IMR-90 (cell line): ENCODE measurements at regions not wholly inside any gene's neighbourhood (a gene's known extent, or its start where the extent isn't known, plus 50 kb on each side); places are given as distances from the start of the nearest gene placed in this dataset.

Experiments
- ATAC-seq: fragments of 200-7000 bp; cut with Tn5 transposase; 2 replicates; pipeline ENCODE4 v1.9.1; 2020; ENCODE audit warnings: low read depth, mild to moderate bottlenecking, moderate library complexity
- BruUV-seq: library from RNA; stranded (reverse); fragments of 400-500 nt; replicated peaks from 2 replicates; lab custom pipeline; 2021; lab: Mats Ljungman, UMichigan
- CTCF ChIA-PET: fragments of 300-600 bp; formaldehyde crosslinking; extraction: SDS; loops from one replicate; lab custom pipeline; 2021; ENCODE audit warnings: antibody characterized with exemption; lab: Yijun Ruan, JAX
- POLR2A ChIA-PET: fragments of 300-600 bp; sonication (Branson Sonifier 250); formaldehyde crosslinking; loops from one replicate; lab custom pipeline; 2022; ENCODE audit warnings: antibody characterized with exemption; ENCODE audit not compliant: unreplicated experiment; lab: Charles Lee
- DNase-seq: peaks from one replicate; pipeline ENCODE4 v3.0.0; 2013
- H2AFZ ChIP-seq: replicated peaks from 2 replicates; pipeline ENCODE3; 2013; ENCODE audit warnings: low read length, mild to moderate bottlenecking; ENCODE audit not compliant: poor library complexity
- H2AK5ac ChIP-seq: 2 replicates; pipeline ENCODE4 v1.6.1; 2013; ENCODE audit warnings: low read depth, low read length, inconsistent platforms
- H2AK9ac ChIP-seq: replicated peaks from 2 replicates; pipeline ENCODE3; 2013; ENCODE audit warnings: mild to moderate bottlenecking, low read depth, low read length, moderate library complexity; ENCODE audit not compliant: poor library complexity
- H2BK120ac ChIP-seq: 2 replicates; pipeline ENCODE4 v1.6.1; 2013; ENCODE audit warnings: low read depth, low read length, inconsistent platforms
- H2BK15ac ChIP-seq: 3 replicates; pipeline ENCODE4 v1.6.1; 2013; ENCODE audit warnings: low read depth, low read length, inconsistent platforms
- H2BK20ac ChIP-seq: 2 replicates; pipeline ENCODE4 v1.6.1; 2013; ENCODE audit warnings: low read depth, mild to moderate bottlenecking, inconsistent platforms, low read length, moderate library complexity
- H2BK5ac ChIP-seq: 2 replicates; pipeline ENCODE4 v1.6.1; 2013; ENCODE audit warnings: mild to moderate bottlenecking, low read depth, low read length, inconsistent platforms; ENCODE audit not compliant: poor library complexity, severe bottlenecking
- H3K14ac ChIP-seq: replicated peaks from 2 replicates; pipeline ENCODE4 v1.6.1; 2013; ENCODE audit warnings: low read depth, low read length, inconsistent platforms
- H3K18ac ChIP-seq: 2 replicates; pipeline ENCODE4 v1.6.1; 2013; ENCODE audit warnings: low read depth, low read length, control low read depth
- H3K23ac ChIP-seq: 2 replicates; pipeline ENCODE4 v1.6.1; 2013; ENCODE audit warnings: low read depth, low read length, inconsistent platforms
- H3K27ac ChIP-seq: 2 replicates; pipeline ENCODE4 v1.5.1; 2013; ENCODE audit warnings: mild to moderate bottlenecking, control low read depth, low read length; ENCODE audit not compliant: insufficient read depth
- H3K27me3 ChIP-seq: 2 replicates; pipeline ENCODE4 v1.6.1; 2013; ENCODE audit warnings: low read length; ENCODE audit not compliant: control insufficient read depth, insufficient read depth
- H3K36me3 ChIP-seq: 2 replicates; pipeline ENCODE4 v1.6.1; 2013; ENCODE audit warnings: low read length, mixed read lengths; ENCODE audit not compliant: control insufficient read depth, insufficient read depth
- H3K4ac ChIP-seq: 2 replicates; pipeline ENCODE4 v1.6.1; 2013; ENCODE audit warnings: low read depth, low read length, inconsistent platforms
- H3K4me1 ChIP-seq: 2 replicates; pipeline ENCODE4 v1.6.1; 2013; ENCODE audit warnings: low read length, mixed read lengths; ENCODE audit not compliant: control insufficient read depth, insufficient read depth
- H3K4me2 ChIP-seq: 2 replicates; pipeline ENCODE4 v1.6.1; 2013; ENCODE audit warnings: low read depth, mild to moderate bottlenecking, control low read depth, low read length, moderate library complexity
- H3K4me3 ChIP-seq: 2 replicates; pipeline ENCODE4 v1.5.1; 2013; ENCODE audit warnings: low read depth, mild to moderate bottlenecking, control low read depth, low read length, moderate library complexity; ENCODE audit not compliant: insufficient read depth
- H3K56ac ChIP-seq: 2 replicates; pipeline ENCODE4 v1.6.1; 2013; ENCODE audit warnings: low read length, inconsistent platforms; ENCODE audit not compliant: insufficient read depth; ENCODE audit errors: extremely low read depth
- H3K79me1 ChIP-seq, 2 experiments: 2 replicates each; pipeline ENCODE4 v1.6.1; 2013; ENCODE audit warnings: low read length in 2 of 2, inconsistent platforms in 1 of 2, low read depth in 1 of 2
- H3K9ac ChIP-seq: 2 replicates; pipeline ENCODE4 v1.6.1; 2013; ENCODE audit warnings: low read depth, low read length, control low read depth
- H3K9me1 ChIP-seq: 2 replicates; pipeline ENCODE4 v1.6.1; 2013; ENCODE audit warnings: low read length, inconsistent platforms; ENCODE audit not compliant: insufficient read depth
- H3K9me3 ChIP-seq: 2 replicates; pipeline ENCODE4 v1.6.1; 2013; ENCODE audit warnings: low read length; ENCODE audit not compliant: control insufficient read depth, insufficient read depth
- H4K20me1 ChIP-seq: 2 replicates; pipeline ENCODE4 v1.6.1; 2013; ENCODE audit warnings: low read length, inconsistent platforms; ENCODE audit not compliant: insufficient read depth
- H4K5ac ChIP-seq: 2 replicates; pipeline ENCODE4 v1.6.1; 2013; ENCODE audit warnings: mild to moderate bottlenecking, low read depth, low read length, control low read depth
- H4K8ac ChIP-seq, 2 experiments: 2 replicates each; pipeline ENCODE4 v1.6.1; 2013; ENCODE audit warnings: low read depth in 2 of 2, low read length in 2 of 2, control low read depth in 1 of 2, inconsistent platforms in 1 of 2
- H4K91ac ChIP-seq: 2 replicates; pipeline ENCODE4 v1.6.1; 2013; ENCODE audit warnings: low read depth, low read length, inconsistent platforms; ENCODE audit not compliant: insufficient read depth
- BHLHE40 ChIP-seq: fragments of 150-350 bp; IDR thresholded peaks from 2 replicates; pipeline ENCODE4 v1.6.1; 2016; ENCODE audit warnings: mild to moderate bottlenecking, low read depth, low read length
- CEBPB ChIP-seq: IDR thresholded peaks from 2 replicates; pipeline ENCODE4 v1.6.1; 2012; ENCODE audit warnings: low read depth, low read length, improper control_type of control experiment
- CHD1 ChIP-seq: IDR thresholded peaks from 2 replicates; pipeline ENCODE4 v1.6.1; 2012; ENCODE audit warnings: low read depth, low read length, improper control_type of control experiment
- FOS ChIP-seq: fragments of 150-350 bp; IDR thresholded peaks from 2 replicates; pipeline ENCODE4 v1.6.1; 2016; ENCODE audit warnings: low read depth, low read length
- MAFK ChIP-seq: IDR thresholded peaks from 2 replicates; pipeline ENCODE4 v1.6.1; 2012; ENCODE audit warnings: low read depth, low read length, improper control_type of control experiment
- MAZ ChIP-seq: IDR thresholded peaks from 2 replicates; pipeline ENCODE4 v1.6.1; 2012; ENCODE audit warnings: low read depth, mild to moderate bottlenecking, low read length, improper control_type of control experiment, moderate library complexity, borderline replicate concordance
- MXI1 ChIP-seq: IDR thresholded peaks from 2 replicates; pipeline ENCODE4 v1.6.1; 2012; ENCODE audit warnings: low read depth, mild to moderate bottlenecking, low read length, moderate library complexity, borderline replicate concordance
- NFE2L2 ChIP-seq: fragments of 150-350 bp; IDR thresholded peaks from 2 replicates; pipeline ENCODE4 v1.6.1; 2016; ENCODE audit warnings: low read depth, mild to moderate bottlenecking, low read length
- POLR2A ChIP-seq: IDR thresholded peaks from 2 replicates; pipeline ENCODE4 v1.6.1; 2012; ENCODE audit warnings: mild to moderate bottlenecking, low read depth, low read length
- RAD21 ChIP-seq: IDR thresholded peaks from 2 replicates; pipeline ENCODE4 v1.6.1; 2012; ENCODE audit warnings: low read length, improper control_type of control experiment
- RCOR1 ChIP-seq: IDR thresholded peaks from 2 replicates; pipeline ENCODE4 v1.6.1; 2012; ENCODE audit warnings: mild to moderate bottlenecking, low read length, improper control_type of control experiment; ENCODE audit not compliant: insufficient replicate concordance
- RFX5 ChIP-seq: IDR thresholded peaks from 2 replicates; pipeline ENCODE4 v1.8.0; 2012; ENCODE audit warnings: low read depth, mild to moderate bottlenecking, low read length, moderate library complexity
- SMC3 ChIP-seq: fragments of 150-350 bp; IDR thresholded peaks from 2 replicates; pipeline ENCODE4 v1.6.1; 2016; ENCODE audit warnings: low read depth, mild to moderate bottlenecking, antibody characterized with exemption, low read length, moderate library complexity
- dilution Hi-C: fragments of 300-500 bp; cut with HindIII; formaldehyde crosslinking; loops from one replicate; pipeline ENCODE4 v1.14.3; 2018; ENCODE audit warnings: low sequenced_read_pairs; ENCODE audit not compliant: unreplicated experiment
- in situ Hi-C: fragments of 300-500 bp; cut with MboI; formaldehyde crosslinking; loops from 3 replicates; pipeline ENCODE4 v1.14.3; 2019; ENCODE audit warnings: low sequenced_read_pairs, inconsistent platforms, mixed read lengths
- intact Hi-C: fragments of 100-400 bp; cut with micrococcal nuclease; formaldehyde crosslinking; loops from 2 replicates; pipeline ENCODE4 v1.10.0; 2022
- TF ChIP-seq, protein P1 (sequence below): fragments of 150-350 bp; IDR thresholded peaks from 2 replicates; pipeline ENCODE4 v1.6.1; 2017; ENCODE audit warnings: mild to moderate bottlenecking, antibody characterized with exemption, low read length, low read depth
- TF ChIP-seq, protein P2 (sequence below): fragments of 150-350 bp; IDR thresholded peaks from 2 replicates; pipeline ENCODE4 v1.6.1; 2016; ENCODE audit warnings: low read depth, mild to moderate bottlenecking, low read length, moderate library complexity, borderline replicate concordance
- TF ChIP-seq, protein P3 (sequence below): conservative IDR thresholded peaks from 2 replicates; pipeline ENCODE4 v1.5.1; 2012; ENCODE audit warnings: mild to moderate bottlenecking, low read depth, low read length, improper control_type of control experiment

DNA sequence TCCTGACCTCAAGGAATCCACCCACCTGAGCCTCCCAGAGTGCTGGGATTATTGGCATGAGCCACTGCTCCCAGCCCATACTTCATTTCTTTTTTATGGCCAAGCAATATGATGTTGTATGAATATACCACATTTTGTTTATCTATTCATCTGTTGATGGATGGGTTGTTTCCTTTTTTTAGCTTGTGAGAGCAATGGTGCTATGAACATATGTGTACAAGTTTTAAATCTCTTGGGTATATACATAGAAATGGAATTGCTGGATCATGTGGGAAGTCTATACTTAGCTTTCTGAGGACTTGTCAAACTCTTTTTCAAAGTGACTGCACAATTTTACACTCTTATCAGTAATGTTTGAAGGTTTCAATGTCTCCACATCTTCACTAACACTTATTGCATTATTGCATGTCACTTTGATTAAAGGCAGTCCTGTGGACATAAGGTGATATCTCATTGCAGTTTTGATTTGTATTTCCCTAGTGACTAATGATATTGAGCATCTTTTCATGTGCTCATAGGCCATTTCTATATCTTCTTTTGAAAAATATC is 167.1 kb upstream of the SPHKAP start:
- Histone ChIP-seq H2BK120ac (no peak overlapping the region), H4K8ac (no peak overlapping the region), H3K9me3 (peaks cover 7% of the 10 kb centered on the region; the same call in 1 of the 2 replicates), H2BK15ac (no peak overlapping the region), H3K14ac (no peak overlapping the region), H3K36me3 (no peaks in the 10 kb centered on the region), H3K9ac (no peak overlapping the region), H2AK9ac (no peak overlapping the region), H3K4me1 (no peaks in the 10 kb centered on the region), H2AK5ac (no peak overlapping the region), H3K18ac (no peak overlapping the region), H4K20me1 (no peaks in the 10 kb centered on the region), H3K23ac (no peak overlapping the region), H3K27ac (no peak overlapping the region), H3K4ac (no peak overlapping the region), H4K91ac (no peak overlapping the region), H3K56ac (no peak overlapping the region), H3K27me3 (no peaks in the 10 kb centered on the region), H3K79me1 (no peaks in the 10 kb centered on the region), H3K9me1 (no peaks in the 10 kb centered on the region), H4K5ac (no peak overlapping the region), H3K4me3 (no peak overlapping the region), H2AFZ (no peak overlapping the region), H3K4me2 (no peak overlapping the region), H2BK20ac (no peak overlapping the region), H2BK5ac (no peak overlapping the region)
- no peak for TF ChIP-seq NFE2L2
- TF ChIP-seq, protein P1, sequence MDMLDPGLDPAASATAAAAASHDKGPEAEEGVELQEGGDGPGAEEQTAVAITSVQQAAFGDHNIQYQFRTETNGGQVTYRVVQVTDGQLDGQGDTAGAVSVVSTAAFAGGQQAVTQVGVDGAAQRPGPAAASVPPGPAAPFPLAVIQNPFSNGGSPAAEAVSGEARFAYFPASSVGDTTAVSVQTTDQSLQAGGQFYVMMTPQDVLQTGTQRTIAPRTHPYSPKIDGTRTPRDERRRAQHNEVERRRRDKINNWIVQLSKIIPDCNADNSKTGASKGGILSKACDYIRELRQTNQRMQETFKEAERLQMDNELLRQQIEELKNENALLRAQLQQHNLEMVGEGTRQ: no peak
- no peak for TF ChIP-seq BHLHE40
- TF ChIP-seq, protein P2, sequence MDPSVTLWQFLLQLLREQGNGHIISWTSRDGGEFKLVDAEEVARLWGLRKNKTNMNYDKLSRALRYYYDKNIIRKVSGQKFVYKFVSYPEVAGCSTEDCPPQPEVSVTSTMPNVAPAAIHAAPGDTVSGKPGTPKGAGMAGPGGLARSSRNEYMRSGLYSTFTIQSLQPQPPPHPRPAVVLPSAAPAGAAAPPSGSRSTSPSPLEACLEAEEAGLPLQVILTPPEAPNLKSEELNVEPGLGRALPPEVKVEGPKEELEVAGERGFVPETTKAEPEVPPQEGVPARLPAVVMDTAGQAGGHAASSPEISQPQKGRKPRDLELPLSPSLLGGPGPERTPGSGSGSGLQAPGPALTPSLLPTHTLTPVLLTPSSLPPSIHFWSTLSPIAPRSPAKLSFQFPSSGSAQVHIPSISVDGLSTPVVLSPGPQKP: no peak
- no peak for TF ChIP-seq RFX5
- TF ChIP-seq MAZ: no peak
- no peak for TF ChIP-seq CHD1
- no peak for TF ChIP-seq MXI1
- no peak for TF ChIP-seq MAFK
- TF ChIP-seq, protein P3, sequence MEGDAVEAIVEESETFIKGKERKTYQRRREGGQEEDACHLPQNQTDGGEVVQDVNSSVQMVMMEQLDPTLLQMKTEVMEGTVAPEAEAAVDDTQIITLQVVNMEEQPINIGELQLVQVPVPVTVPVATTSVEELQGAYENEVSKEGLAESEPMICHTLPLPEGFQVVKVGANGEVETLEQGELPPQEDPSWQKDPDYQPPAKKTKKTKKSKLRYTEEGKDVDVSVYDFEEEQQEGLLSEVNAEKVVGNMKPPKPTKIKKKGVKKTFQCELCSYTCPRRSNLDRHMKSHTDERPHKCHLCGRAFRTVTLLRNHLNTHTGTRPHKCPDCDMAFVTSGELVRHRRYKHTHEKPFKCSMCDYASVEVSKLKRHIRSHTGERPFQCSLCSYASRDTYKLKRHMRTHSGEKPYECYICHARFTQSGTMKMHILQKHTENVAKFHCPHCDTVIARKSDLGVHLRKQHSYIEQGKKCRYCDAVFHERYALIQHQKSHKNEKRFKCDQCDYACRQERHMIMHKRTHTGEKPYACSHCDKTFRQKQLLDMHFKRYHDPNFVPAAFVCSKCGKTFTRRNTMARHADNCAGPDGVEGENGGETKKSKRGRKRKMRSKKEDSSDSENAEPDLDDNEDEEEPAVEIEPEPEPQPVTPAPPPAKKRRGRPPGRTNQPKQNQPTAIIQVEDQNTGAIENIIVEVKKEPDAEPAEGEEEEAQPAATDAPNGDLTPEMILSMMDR: no peak
- no peak for TF ChIP-seq SMC3
- TF ChIP-seq RCOR1: no peak
- no peak for TF ChIP-seq FOS
- TF ChIP-seq RAD21: no peak
- no peak for TF ChIP-seq POLR2A
- no peak for TF ChIP-seq CEBPB
- ATAC-seq (no peak), DNase-seq (no peak)
- no TSS peak for BruUV-seq
- ChIA-PET CTCF (no interaction called here), POLR2A (no interaction called here)
- in situ Hi-C loops: no loop called here
- dilution Hi-C loops: no loop called here
- intact Hi-C loops: no loop called here
